RWPE2 (cell line): ENCODE measurements at regions not wholly inside any gene's neighbourhood (a gene's known extent, or its start where the extent isn't known, plus 50 kb on each side); places are given as distances from the start of the nearest gene placed in this dataset.
"Not testable (repeated sequence)": the region's sequence is repeated elsewhere in the genome, so short reads cannot be mapped to it uniquely, and the experiment has no call there.

ENCODE experiments used
- ATAC-seq: fragments of 200-7000 bp; cut with Tn5 transposase; 3 replicates; pipeline ENCODE4 v1.9.1; 2021; ENCODE audit warnings: low read depth
- DNase-seq: peaks from one replicate; pipeline ENCODE4 v3.0.0-alpha.2; 2020; ENCODE audit warnings: low spot score
- H3K27ac ChIP-seq: fragments of 450-650 bp; 2 replicates; pipeline ENCODE4 v1.5.1; 2017; ENCODE audit warnings: mild to moderate bottlenecking; ENCODE audit not compliant: poor library complexity, severe bottlenecking
- H3K27me3 ChIP-seq: fragments of 250-450 bp; sonication (Bioruptor Pico); 2 replicates; pipeline ENCODE4 v1.5.1; 2021; ENCODE audit warnings: mild to moderate bottlenecking, moderate library complexity; ENCODE audit not compliant: insufficient read depth, poor library complexity, severe bottlenecking
- H3K36me3 ChIP-seq: fragments of 250-450 bp; sonication (Bioruptor Pico); 2 replicates; pipeline ENCODE4 v1.5.1; 2020; ENCODE audit warnings: low read depth, mild to moderate bottlenecking, moderate library complexity
- H3K4me1 ChIP-seq: fragments of 250-450 bp; sonication (Bioruptor Pico); 2 replicates; pipeline ENCODE4 v1.5.1; 2021; ENCODE audit warnings: mild to moderate bottlenecking, moderate library complexity; ENCODE audit not compliant: insufficient read depth, poor library complexity, severe bottlenecking
- H3K4me3 ChIP-seq: fragments of 250-450 bp; sonication (Bioruptor Pico); 2 replicates; pipeline ENCODE4 v1.5.1; 2021; ENCODE audit warnings: mild to moderate bottlenecking, moderate library complexity; ENCODE audit not compliant: severe bottlenecking
- H3K9me3 ChIP-seq: fragments of 250-450 bp; sonication (Bioruptor Pico); 2 replicates; pipeline ENCODE4 v1.5.1; 2021; ENCODE audit warnings: mild to moderate bottlenecking, moderate library complexity; ENCODE audit not compliant: severe bottlenecking
- TF ChIP-seq, protein P1 (sequence below): fragments of 450-650 bp; IDR thresholded peaks from one replicate; pipeline ENCODE4 v1.5.1; 2017; ENCODE audit warnings: mild to moderate bottlenecking, moderate library complexity; ENCODE audit not compliant: poor library complexity, severe bottlenecking

DNA sequence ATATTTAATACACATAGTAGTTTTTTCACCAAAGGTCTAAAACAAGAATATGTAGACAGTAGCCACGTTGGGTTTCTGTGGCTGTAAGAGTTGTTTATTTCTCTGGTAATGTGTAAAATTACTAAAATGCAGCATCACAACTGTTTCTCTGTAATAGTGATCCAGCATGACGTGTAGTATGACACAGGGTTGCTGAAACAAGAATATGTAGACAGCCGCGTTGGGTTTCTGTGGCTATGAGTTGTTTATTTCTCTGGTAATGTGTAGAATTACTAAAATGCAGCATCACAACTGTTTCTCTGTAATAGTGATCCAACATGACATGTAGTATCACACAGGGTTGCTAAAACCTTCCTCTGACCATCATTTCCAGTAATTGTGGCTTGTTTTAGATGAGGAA lies 153.6 kb upstream of the ZNF717 start:
- Histone ChIP-seq H3K4me1 (no peaks in the 10 kb centered on the region), H3K27ac (no peak overlapping the region), H3K4me3 (no peak overlapping the region), H3K27me3 (no peaks in the 10 kb centered on the region), H3K36me3 (no peaks in the 10 kb centered on the region), H3K9me3 (no peaks in the 10 kb centered on the region)
- DNase-seq (no peak), ATAC-seq (no peak)
- TF ChIP-seq, protein P1, sequence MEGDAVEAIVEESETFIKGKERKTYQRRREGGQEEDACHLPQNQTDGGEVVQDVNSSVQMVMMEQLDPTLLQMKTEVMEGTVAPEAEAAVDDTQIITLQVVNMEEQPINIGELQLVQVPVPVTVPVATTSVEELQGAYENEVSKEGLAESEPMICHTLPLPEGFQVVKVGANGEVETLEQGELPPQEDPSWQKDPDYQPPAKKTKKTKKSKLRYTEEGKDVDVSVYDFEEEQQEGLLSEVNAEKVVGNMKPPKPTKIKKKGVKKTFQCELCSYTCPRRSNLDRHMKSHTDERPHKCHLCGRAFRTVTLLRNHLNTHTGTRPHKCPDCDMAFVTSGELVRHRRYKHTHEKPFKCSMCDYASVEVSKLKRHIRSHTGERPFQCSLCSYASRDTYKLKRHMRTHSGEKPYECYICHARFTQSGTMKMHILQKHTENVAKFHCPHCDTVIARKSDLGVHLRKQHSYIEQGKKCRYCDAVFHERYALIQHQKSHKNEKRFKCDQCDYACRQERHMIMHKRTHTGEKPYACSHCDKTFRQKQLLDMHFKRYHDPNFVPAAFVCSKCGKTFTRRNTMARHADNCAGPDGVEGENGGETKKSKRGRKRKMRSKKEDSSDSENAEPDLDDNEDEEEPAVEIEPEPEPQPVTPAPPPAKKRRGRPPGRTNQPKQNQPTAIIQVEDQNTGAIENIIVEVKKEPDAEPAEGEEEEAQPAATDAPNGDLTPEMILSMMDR: no peak

DNA sequence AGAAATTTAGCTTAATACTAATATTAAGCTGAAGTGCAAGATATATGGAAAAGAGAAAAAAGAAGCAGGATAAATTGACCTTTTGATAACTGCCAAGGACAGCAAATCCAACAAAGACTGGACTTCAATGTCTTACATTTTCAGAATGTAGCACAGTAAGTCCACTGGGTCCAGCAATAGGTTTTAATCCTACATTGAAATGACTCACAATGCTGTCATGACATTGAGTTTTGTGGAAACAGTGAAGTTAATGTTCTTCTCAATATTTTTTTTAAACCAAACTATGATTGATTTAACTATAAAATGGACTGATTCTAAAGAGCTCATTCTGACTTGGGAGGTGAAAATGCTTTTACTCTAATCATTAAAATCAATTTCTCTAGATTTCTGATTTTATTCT lies 166.6 kb upstream of the ZNF717 start:
- Histone ChIP-seq H3K4me1 (no peaks in the 10 kb centered on the region), H3K27me3 (no peaks in the 10 kb centered on the region), H3K36me3 (no peaks in the 10 kb centered on the region), H3K27ac (no peak overlapping the region), H3K4me3 (no peak overlapping the region), H3K9me3 (no peaks in the 10 kb centered on the region)
- TF ChIP-seq, protein P1: no peak
- ATAC-seq: no peak
- DNase-seq: no peak

DNA sequence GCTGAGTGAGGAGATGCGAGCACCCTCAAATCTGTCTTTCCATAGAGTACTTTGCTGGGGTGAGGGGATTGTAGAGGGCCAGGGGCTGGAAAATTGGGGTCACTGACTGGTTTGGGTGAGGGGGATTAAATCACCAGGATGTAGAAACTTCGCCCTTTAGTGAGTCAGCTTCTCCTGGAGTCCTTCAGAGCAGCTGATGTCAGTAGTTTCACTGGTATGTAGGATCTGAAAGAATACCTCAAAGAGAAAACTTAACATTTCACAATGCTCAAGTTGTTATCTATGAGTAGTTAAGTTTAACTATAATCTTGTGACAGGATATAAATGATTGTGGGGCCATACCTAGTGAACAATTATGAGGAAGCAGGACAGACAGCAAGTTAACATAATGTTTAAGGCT lies 174.7 kb upstream of the ZNF717 start:
- H3K4me3 ChIP-seq, H3K27me3 ChIP-seq, DNase-seq, H3K4me1 ChIP-seq, ATAC-seq, H3K9me3 ChIP-seq, H3K36me3 ChIP-seq, H3K27ac ChIP-seq: not testable (repeated sequence)

DNA sequence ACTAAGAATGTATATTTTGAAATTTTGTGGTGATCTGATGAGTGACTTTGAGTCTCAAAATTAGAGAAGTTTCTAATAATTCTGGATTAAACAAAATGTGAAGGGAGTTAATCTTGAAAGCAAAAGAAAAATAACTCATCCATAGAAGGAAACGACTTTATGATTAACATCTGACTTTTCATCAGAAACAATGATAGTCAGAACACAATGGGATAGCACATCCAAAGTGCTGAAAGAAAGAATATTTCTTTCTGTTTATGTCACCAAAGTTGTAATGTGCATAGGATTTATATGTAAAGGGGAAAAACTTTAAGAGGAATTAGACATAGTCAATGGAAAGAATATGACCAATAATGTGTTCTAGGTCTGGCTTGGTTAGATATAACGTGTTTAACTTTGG lies 176.7 kb upstream of the ZNF717 start:
- not testable (repeated sequence) for H3K27ac ChIP-seq, H3K4me3 ChIP-seq, H3K36me3 ChIP-seq, DNase-seq, H3K9me3 ChIP-seq, H3K4me1 ChIP-seq, ATAC-seq, H3K27me3 ChIP-seq

DNA sequence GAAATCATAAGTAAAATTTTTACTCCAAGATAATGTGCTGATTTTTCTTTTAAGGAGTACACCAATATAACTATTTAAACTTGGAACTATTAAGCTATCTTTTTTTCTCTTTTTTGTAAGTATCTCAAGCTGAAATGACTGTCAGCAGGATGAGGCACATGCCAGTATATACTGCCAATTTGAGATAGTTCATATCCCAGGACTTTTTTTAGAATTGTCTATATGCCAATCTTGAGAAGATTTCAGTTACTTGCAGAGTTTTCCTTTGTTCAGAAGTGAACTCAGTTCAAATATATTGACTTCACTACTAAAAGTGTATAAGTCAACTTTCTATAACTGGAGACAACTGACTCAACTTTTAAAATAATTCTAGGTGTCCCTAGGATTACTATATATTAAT lies 181.7 kb upstream of the ZNF717 start:
- H3K9me3 ChIP-seq: peaks cover 2% of the 10 kb centered on the region
- DNase-seq: no peak

DNA sequence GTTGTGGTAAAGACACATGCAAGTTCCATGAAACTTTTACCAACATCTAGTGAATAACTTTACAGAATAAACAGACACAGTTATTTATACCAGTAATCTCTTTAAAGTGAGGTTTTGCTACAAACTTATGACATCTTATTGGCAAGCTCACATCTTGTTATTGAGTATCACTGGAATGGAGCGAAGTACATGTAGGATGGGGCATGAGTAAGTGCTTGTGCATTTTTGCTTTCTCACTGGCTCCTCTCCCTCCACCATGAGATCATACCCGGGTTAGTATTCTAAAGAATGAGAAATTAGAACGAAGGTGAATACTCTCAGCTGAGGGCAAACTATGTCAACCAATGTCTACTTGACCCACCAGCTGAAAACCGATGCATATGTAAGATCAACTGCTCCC lies 193.3 kb upstream of the ZNF717 start:
- no peak for ATAC-seq
- no peak for DNase-seq
- Histone ChIP-seq H3K27me3 (peaks cover 15% of the 10 kb centered on the region), H3K27ac (no peak overlapping the region), H3K9me3 (no peaks in the 10 kb centered on the region), H3K4me3 (no peak overlapping the region), H3K36me3 (no peaks in the 10 kb centered on the region), H3K4me1 (no peaks in the 10 kb centered on the region)
- TF ChIP-seq, protein P1: no peak

More for the DNA sequence above, 181.7 kb upstream of the ZNF717 start:
- TF ChIP-seq, protein P1: no peak
- no peak for ATAC-seq
- Histone ChIP-seq H3K27ac (no peak overlapping the region), H3K4me3 (no peak overlapping the region), H3K4me1 (no peaks in the 10 kb centered on the region), H3K36me3 (no peaks in the 10 kb centered on the region), H3K27me3 (peaks cover 8% of the 10 kb centered on the region)
